HCT116 (cell line): ENCODE measurements at regions not wholly inside any gene's neighbourhood (a gene's known extent, or its start where the extent isn't known, plus 50 kb on each side); places are given as distances from the start of the nearest gene placed in this dataset.
"Not testable (repeated sequence)": the region's sequence is repeated elsewhere in the genome, so short reads cannot be mapped to it uniquely, and the experiment has no call there.

ENCODE experiments used
- ATAC-seq: fragments of 200-7000 bp; cut with Tn5 transposase; 2 replicates; pipeline ENCODE4 v1.9.1; 2020; ENCODE audit warnings: mild to moderate bottlenecking, moderate library complexity
- BruUV-seq: library from RNA; stranded (reverse); fragments of 400-500 nt; replicated peaks from 2 replicates; lab custom pipeline; 2021; lab: Mats Ljungman, UMichigan
- CTCF ChIA-PET: fragments of 300-600 bp; sonication (Branson Sonifier 250); formaldehyde crosslinking; loops from one replicate; lab custom pipeline; 2021; ENCODE audit warnings: antibody characterized with exemption; lab: Charles Lee
- POLR2A ChIA-PET: fragments of 300-600, 350-600 bp; sonication (Branson Sonifier 250); formaldehyde crosslinking; loops from one replicate; lab custom pipeline; 2021; ENCODE audit warnings: antibody characterized with exemption; lab: Charles Lee
- RAD21 ChIA-PET, 2 experiments: fragments of 300-600 bp; sonication (Branson Sonifier 250); formaldehyde crosslinking; loops; one replicate each; lab custom pipeline; 2023; ENCODE audit warnings: low total read pairs in 2 of 2; ENCODE audit not compliant: uncharacterized antibody in 2 of 2, unreplicated experiment in 2 of 2, low non-redundant PET in 1 of 2; lab: Charles Lee
- DNase-seq: peaks from one replicate; pipeline ENCODE4 v3.0.0-alpha.2; 2010; ENCODE audit warnings: low read depth, low spot score
- H2AFZ ChIP-seq: fragments of 200-600 bp; shearing (Covaris generic), sonication (generic); 2 replicates; pipeline ENCODE4 v1.6.1; 2017; ENCODE audit warnings: low read depth, mixed run types, mixed read lengths, antibody characterized with exemption, low read length; ENCODE audit not compliant: poor library complexity, severe bottlenecking
- H3K27ac ChIP-seq: 2 replicates; pipeline ENCODE4 v1.5.1; 2012; ENCODE audit warnings: low read depth, low read length
- H3K27me3 ChIP-seq: fragments of 200-600 bp; sonication (generic); 2 replicates; pipeline ENCODE4 v1.6.1; 2016; ENCODE audit warnings: mixed run types, low read length, mixed read lengths; ENCODE audit not compliant: insufficient read depth
- H3K36me3 ChIP-seq, 2 experiments: fragments of 200-500 bp in 1 of 2; fragments of 200-600 bp in 1 of 2; sonication (Bioruptor generic) in 1 of 2; sonication (generic) in 1 of 2; 2 replicates each; pipeline versions ENCODE4 v1.5.1 to v1.6.1; 2014 to 2016; ENCODE audit warnings: low read length in 2 of 2, inconsistent platforms in 1 of 2, mixed read lengths in 1 of 2, mixed run types in 1 of 2; ENCODE audit not compliant: insufficient read depth in 2 of 2, control insufficient read depth in 1 of 2
- H3K4me1 ChIP-seq, 2 experiments: fragments of 200-600 bp in 1 of 2; sonication (generic) in 1 of 2; 2 replicates each; pipeline versions ENCODE4 v1.5.1 to v1.6.1; 2012 to 2017; ENCODE audit warnings: low read length in 2 of 2, inconsistent platforms in 1 of 2, mild to moderate bottlenecking in 1 of 2, mixed read lengths in 1 of 2, mixed run types in 1 of 2, moderate library complexity in 1 of 2; ENCODE audit not compliant: insufficient read depth in 2 of 2, control insufficient read depth in 1 of 2
- H3K4me2 ChIP-seq: fragments of 200-600 bp; sonication (generic); 2 replicates; pipeline ENCODE4 v1.6.1; 2017; ENCODE audit warnings: mixed run types, low read length, mixed read lengths
- H3K4me3 ChIP-seq, 2 experiments: fragments of 200-600 bp in 1 of 2; sonication (generic) in 1 of 2; replicated peaks in 1 of 2; 2 replicates each; pipeline ENCODE4 v1.5.1; 2011 to 2016; ENCODE audit warnings: low read length in 2 of 2, control low read depth in 1 of 2, low read depth in 1 of 2, mild to moderate bottlenecking in 1 of 2, mixed read lengths in 1 of 2, mixed run types in 1 of 2
- H3K79me2 ChIP-seq: fragments of 200-600 bp; sonication (generic); 2 replicates; pipeline ENCODE4 v1.6.1; 2017; ENCODE audit warnings: mild to moderate bottlenecking, mixed run types, low read length, moderate library complexity, mixed read lengths; ENCODE audit not compliant: insufficient read depth
- H3K9ac ChIP-seq: fragments of 200-600 bp; sonication (generic); 2 replicates; pipeline ENCODE4 v1.6.1; 2016; ENCODE audit warnings: low read length, mixed read lengths
- H3K9me2 ChIP-seq: fragments of 200-600 bp; sonication (generic), shearing (Covaris generic); 2 replicates; pipeline ENCODE4 v1.6.1; 2017; ENCODE audit warnings: mixed run types, mild to moderate bottlenecking, moderate library complexity; ENCODE audit not compliant: insufficient read depth
- H3K9me3 ChIP-seq, 2 experiments: fragments of 200-500 bp in 1 of 2; fragments of 200-600 bp in 1 of 2; sonication (Bioruptor generic) in 1 of 2; sonication (generic) in 1 of 2; 2 replicates each; pipeline ENCODE4 v1.6.1; 2014 to 2017; ENCODE audit warnings: low read length in 2 of 2, mixed read lengths in 2 of 2, inconsistent platforms in 1 of 2, low read depth in 1 of 2, mild to moderate bottlenecking in 1 of 2, mixed run types in 1 of 2, moderate library complexity in 1 of 2; ENCODE audit not compliant: control insufficient read depth in 1 of 2, insufficient read depth in 1 of 2
- H4K20me1 ChIP-seq: fragments of 200-600 bp; sonication (generic), shearing (Covaris generic); 2 replicates; pipeline ENCODE4 v1.6.1; 2017; ENCODE audit warnings: mixed run types, mild to moderate bottlenecking, moderate library complexity; ENCODE audit not compliant: insufficient read depth
- ELF1 ChIP-seq: IDR thresholded peaks from 2 replicates; pipeline ENCODE4 v1.6.1; 2012; ENCODE audit warnings: low read depth, borderline replicate concordance
- SP1 ChIP-seq: IDR thresholded peaks from 2 replicates; pipeline ENCODE4 v1.6.1; 2012; ENCODE audit warnings: low read depth
- ZFX ChIP-seq: fragments of 450-650 bp; IDR thresholded peaks from 2 replicates; pipeline ENCODE4 v1.6.1; 2017
- intact Hi-C: fragments of 100-400 bp; cut with micrococcal nuclease; formaldehyde crosslinking; loops from 2 replicates; pipeline ENCODE4 v1.10.0; 2022
- TF ChIP-seq, protein P1 (sequence below): IDR thresholded peaks from 2 replicates; pipeline ENCODE4 v1.6.1; 2012; ENCODE audit warnings: low read depth
- TF ChIP-seq, protein P2 (sequence below): IDR thresholded peaks from 2 replicates; pipeline ENCODE4 v1.6.1; 2012

DNA sequence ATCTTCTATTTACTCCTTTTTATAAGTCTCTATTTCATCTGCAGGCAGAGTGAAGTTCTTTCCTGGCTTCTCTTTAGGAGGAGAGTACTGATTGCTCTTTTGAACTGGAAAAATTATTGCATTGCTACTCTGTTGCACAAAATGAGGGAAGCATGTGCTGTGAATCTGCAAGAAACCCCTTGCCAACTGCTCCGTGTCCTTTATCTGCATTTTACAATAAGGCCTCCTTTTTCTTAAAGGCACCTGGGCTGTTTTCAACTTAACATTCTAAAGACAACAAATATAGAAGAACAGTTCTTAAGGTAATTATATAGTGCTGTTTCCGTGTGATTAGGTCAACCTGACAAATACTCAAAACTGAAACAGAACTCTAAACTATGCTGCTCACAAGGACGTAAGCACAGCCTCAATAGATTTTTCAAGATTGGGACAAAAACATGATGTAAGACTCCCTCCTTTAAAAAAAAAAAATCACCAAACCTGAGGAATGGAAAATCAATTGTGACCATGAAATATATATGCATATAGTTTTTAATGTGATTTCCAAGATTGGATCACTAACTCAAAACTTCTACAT, 716.6 kb upstream of the INTU start:
- no TSS peak for BruUV-seq
- POLR2A ChIA-PET, result no interaction called here

DNA sequence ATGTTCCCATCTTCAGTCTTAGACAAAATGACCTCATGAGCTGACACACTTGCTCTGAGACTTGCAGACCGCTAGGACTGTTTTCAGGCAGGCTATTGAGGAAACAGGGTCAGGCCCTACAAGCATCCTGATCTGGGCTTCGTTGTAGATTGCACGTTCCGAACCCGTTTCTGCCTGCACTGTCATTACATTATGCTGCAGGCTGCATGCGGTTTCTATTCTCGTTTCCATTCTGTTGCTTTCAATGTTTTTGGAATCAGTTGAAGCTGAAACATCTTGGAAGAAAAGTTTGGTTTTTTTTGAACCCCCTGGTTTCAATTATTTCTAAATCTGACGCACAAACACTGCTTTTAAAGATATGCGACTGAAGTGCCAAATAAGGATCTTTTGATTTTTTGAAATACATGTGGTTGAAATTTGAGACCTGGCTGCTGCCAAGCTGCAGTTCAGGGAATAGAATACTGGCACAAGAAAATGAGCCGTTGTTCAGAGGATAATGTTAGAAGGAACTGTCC, 716.1 kb upstream of the INTU start:
- no peak overlapping the region for H3K27ac ChIP-seq
- no peak overlapping the region for H3K4me2 ChIP-seq
- H2AFZ ChIP-seq, result no peak overlapping the region
- no peak overlapping the region for H3K9ac ChIP-seq
- DNase-seq (no peak), ATAC-seq (no peak)
- ChIA-PET POLR2A (no interaction called here), CTCF (no interaction called here), RAD21 (no interaction called here)
- no peaks in the 10 kb centered on the region for H3K36me3 ChIP-seq
- H3K79me2 ChIP-seq, result no peaks in the 10 kb centered on the region
- H3K9me3 ChIP-seq, result no peaks in the 10 kb centered on the region
- BruUV-seq, result no TSS peak
- no peaks in the 10 kb centered on the region for H3K9me2 ChIP-seq
- intact Hi-C loops, result no loop called here
- H3K4me1 ChIP-seq, result no peaks in the 10 kb centered on the region
- H3K27me3 ChIP-seq, result no peaks in the 10 kb centered on the region
- H4K20me1 ChIP-seq, result no peaks in the 10 kb centered on the region
- H3K4me3 ChIP-seq, result no peak overlapping the region
- TF ChIP-seq, protein P1, sequence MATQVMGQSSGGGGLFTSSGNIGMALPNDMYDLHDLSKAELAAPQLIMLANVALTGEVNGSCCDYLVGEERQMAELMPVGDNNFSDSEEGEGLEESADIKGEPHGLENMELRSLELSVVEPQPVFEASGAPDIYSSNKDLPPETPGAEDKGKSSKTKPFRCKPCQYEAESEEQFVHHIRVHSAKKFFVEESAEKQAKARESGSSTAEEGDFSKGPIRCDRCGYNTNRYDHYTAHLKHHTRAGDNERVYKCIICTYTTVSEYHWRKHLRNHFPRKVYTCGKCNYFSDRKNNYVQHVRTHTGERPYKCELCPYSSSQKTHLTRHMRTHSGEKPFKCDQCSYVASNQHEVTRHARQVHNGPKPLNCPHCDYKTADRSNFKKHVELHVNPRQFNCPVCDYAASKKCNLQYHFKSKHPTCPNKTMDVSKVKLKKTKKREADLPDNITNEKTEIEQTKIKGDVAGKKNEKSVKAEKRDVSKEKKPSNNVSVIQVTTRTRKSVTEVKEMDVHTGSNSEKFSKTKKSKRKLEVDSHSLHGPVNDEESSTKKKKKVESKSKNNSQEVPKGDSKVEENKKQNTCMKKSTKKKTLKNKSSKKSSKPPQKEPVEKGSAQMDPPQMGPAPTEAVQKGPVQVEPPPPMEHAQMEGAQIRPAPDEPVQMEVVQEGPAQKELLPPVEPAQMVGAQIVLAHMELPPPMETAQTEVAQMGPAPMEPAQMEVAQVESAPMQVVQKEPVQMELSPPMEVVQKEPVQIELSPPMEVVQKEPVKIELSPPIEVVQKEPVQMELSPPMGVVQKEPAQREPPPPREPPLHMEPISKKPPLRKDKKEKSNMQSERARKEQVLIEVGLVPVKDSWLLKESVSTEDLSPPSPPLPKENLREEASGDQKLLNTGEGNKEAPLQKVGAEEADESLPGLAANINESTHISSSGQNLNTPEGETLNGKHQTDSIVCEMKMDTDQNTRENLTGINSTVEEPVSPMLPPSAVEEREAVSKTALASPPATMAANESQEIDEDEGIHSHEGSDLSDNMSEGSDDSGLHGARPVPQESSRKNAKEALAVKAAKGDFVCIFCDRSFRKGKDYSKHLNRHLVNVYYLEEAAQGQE, result no peak
- TF ChIP-seq SP1, result no peak
- TF ChIP-seq, protein P2, sequence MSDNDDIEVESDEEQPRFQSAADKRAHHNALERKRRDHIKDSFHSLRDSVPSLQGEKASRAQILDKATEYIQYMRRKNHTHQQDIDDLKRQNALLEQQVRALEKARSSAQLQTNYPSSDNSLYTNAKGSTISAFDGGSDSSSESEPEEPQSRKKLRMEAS, result no peak
- no peak for TF ChIP-seq ZFX

More for the DNA sequence above, 716.6 kb upstream of the INTU start:
- ChIA-PET RAD21 (no interaction called here), CTCF (no interaction called here)
- Histone ChIP-seq H3K4me2 (no peak overlapping the region), H3K9me2 (no peaks in the 10 kb centered on the region), H3K79me2 (no peaks in the 10 kb centered on the region), H3K9ac (no peak overlapping the region), H3K27me3 (no peaks in the 10 kb centered on the region), H3K36me3 (no peaks in the 10 kb centered on the region), H4K20me1 (no peaks in the 10 kb centered on the region), H2AFZ (no peak overlapping the region)
- no peak for ATAC-seq
- no peak for TF ChIP-seq ELF1
- TF ChIP-seq, all 23 proteins: peak for 0
- no peaks in the 10 kb centered on the region for H3K4me1 ChIP-seq
- no peak overlapping the region for H3K4me3 ChIP-seq
- H3K27ac ChIP-seq, result no peak overlapping the region
- no peaks in the 10 kb centered on the region for H3K9me3 ChIP-seq
- DNase-seq, result no peak
- intact Hi-C loops, result no loop called here

DNA sequence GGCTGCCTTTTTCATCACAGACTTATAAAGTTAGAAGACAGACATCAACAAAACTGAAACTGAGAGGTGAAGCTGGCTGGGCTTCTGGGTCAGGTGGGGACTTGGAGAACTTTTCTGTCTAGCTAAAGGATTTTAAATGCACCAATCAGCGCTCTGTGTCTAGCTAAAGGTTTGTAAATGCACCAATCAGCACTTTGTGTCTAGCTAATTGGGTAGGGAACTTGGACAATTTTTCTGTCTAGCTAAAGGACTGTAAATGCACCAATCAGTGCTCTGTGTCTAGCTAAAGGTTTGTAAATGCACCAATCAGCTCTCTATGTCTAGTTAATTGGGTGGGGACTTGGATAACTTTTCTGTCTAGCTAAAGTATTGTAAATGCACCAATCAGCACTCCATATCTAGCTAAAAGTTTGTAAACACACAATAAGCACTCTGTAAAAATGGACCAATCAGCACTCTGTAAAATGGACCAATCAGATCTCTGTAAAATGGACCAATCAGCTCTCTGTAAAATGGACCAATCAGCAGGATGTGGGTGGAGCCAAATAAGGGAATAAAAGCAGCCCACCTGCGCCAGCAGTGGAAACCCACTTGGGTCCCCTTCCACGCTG, 710.3 kb upstream of the INTU start:
- H3K4me1 ChIP-seq, H3K9me3 ChIP-seq, BruUV-seq, H3K4me2 ChIP-seq, H2AFZ ChIP-seq, H3K4me3 ChIP-seq, CTCF ChIA-PET, ATAC-seq, POLR2A ChIA-PET, H3K79me2 ChIP-seq, H3K27ac ChIP-seq, H3K9ac ChIP-seq, H3K27me3 ChIP-seq, intact Hi-C loops, H3K9me2 ChIP-seq, H3K36me3 ChIP-seq, H4K20me1 ChIP-seq, DNase-seq: not testable (repeated sequence)
- RAD21 ChIA-PET, result interaction anchor here in 1 of 2 experiments (0.5 kb wide), 1 partner anchor 74 kb away, joined by 4 read pairs; no protein-coding TSS in a partner anchor
